Liver (tissue), 8 donors: ENCODE measurements at regions not wholly inside any gene's neighbourhood (a gene's known extent, or its start where the extent isn't known, plus 50 kb on each side); places are given as distances from the start of the nearest gene placed in this dataset.

Experiments used
- DNase-seq: peaks from one replicate; pipeline ENCODE4 v3.0.0-alpha.2; 2017; ENCODE audit warnings: low spot score
- H3K27ac ChIP-seq, 2 donors: one replicate each; pipeline ENCODE4 v1.7.0; 2013; ENCODE audit warnings: inconsistent platforms in 2 of 2, low read length in 2 of 2, control low read depth in 1 of 2, low read depth in 1 of 2, mild to moderate bottlenecking in 1 of 2
- H3K27me3 ChIP-seq, 4 donors: one replicate each; pipeline versions ENCODE4 v1.6.1 to v1.7.0; 2013; ENCODE audit warnings: low read length in 3 of 4, inconsistent platforms in 1 of 4, mild to moderate bottlenecking in 1 of 4, moderate library complexity in 1 of 4; ENCODE audit not compliant: control insufficient read depth in 4 of 4, insufficient read depth in 4 of 4
- H3K36me3 ChIP-seq, 4 donors: one replicate each; pipeline versions ENCODE4 v1.6.1 to v1.7.0; 2013; ENCODE audit warnings: low read length in 3 of 4, mild to moderate bottlenecking in 3 of 4, low read depth in 1 of 4, moderate library complexity in 1 of 4; ENCODE audit not compliant: control insufficient read depth in 4 of 4, insufficient read depth in 3 of 4
- H3K4me1 ChIP-seq, 4 donors: one replicate each; pipeline versions ENCODE4 v1.6.1 to v1.7.0; 2013; ENCODE audit warnings: low read length in 3 of 4, mild to moderate bottlenecking in 3 of 4, moderate library complexity in 1 of 4; ENCODE audit not compliant: control insufficient read depth in 4 of 4, insufficient read depth in 4 of 4
- H3K4me3 ChIP-seq, 3 donors: one replicate each; pipeline versions ENCODE4 v1.6.1 to v1.7.0; 2013; ENCODE audit warnings: low read length in 3 of 3, control low read depth in 1 of 3, low read depth in 1 of 3, mild to moderate bottlenecking in 1 of 3
- H3K9ac ChIP-seq, 2 donors: one replicate each; pipeline ENCODE4 v1.7.0; 2013; ENCODE audit warnings: low read length in 2 of 2, mild to moderate bottlenecking in 2 of 2, moderate library complexity in 2 of 2, control low read depth in 1 of 2, low read depth in 1 of 2
- H3K9me3 ChIP-seq, 4 donors: one replicate each; pipeline versions ENCODE4 v1.6.1 to v1.7.0; 2013; ENCODE audit warnings: low read length in 3 of 4; ENCODE audit not compliant: control insufficient read depth in 4 of 4
- ATF3 ChIP-seq: IDR thresholded peaks from 2 replicates; pipeline ENCODE4 v1.6.1; 2016; ENCODE audit warnings: antibody characterized with exemption
- CTCF ChIP-seq: fragments of 150-350 bp; IDR thresholded peaks from 2 replicates; pipeline ENCODE4 v1.5.1; 2017; ENCODE audit warnings: improper control_type of control experiment, low read depth, low read length; ENCODE audit not compliant: missing input control
- EGR1 ChIP-seq, 2 donors: IDR thresholded peaks; 2 replicates each; pipeline ENCODE4 v1.6.1; 2016 to 2018; ENCODE audit warnings: antibody characterized with exemption in 2 of 2, low read depth in 2 of 2
- FOXA1 ChIP-seq: IDR thresholded peaks from 2 replicates; pipeline ENCODE4 v1.6.1; 2016; ENCODE audit warnings: antibody characterized with exemption
- FOXA2 ChIP-seq: IDR thresholded peaks from 2 replicates; pipeline ENCODE4 v1.6.1; 2016; ENCODE audit warnings: antibody characterized with exemption
- GABPA ChIP-seq, 2 donors: IDR thresholded peaks in 1 of 2; conservative IDR thresholded peaks in 1 of 2; 2 replicates each; pipeline ENCODE4 v1.6.1; 2016; ENCODE audit warnings: antibody characterized with exemption in 2 of 2, mild to moderate bottlenecking in 1 of 2, moderate library complexity in 1 of 2
- HNF4A ChIP-seq, 2 donors: conservative IDR thresholded peaks; 2 replicates each; pipeline ENCODE4 v1.6.1; 2016; ENCODE audit warnings: antibody characterized with exemption in 2 of 2, mild to moderate bottlenecking in 2 of 2
- HNF4G ChIP-seq: IDR thresholded peaks from 2 replicates; pipeline ENCODE4 v1.6.1; 2016; ENCODE audit warnings: antibody characterized with exemption
- MAX ChIP-seq: IDR thresholded peaks from 2 replicates; pipeline ENCODE4 v1.6.1; 2016; ENCODE audit warnings: antibody characterized with exemption
- NR2F2 ChIP-seq: IDR thresholded peaks from 2 replicates; pipeline ENCODE4 v1.6.1; 2016; ENCODE audit warnings: antibody characterized with exemption
- RAD21 ChIP-seq, 2 donors: IDR thresholded peaks; 2 replicates each; pipeline ENCODE4 v1.6.1; 2016; ENCODE audit warnings: antibody characterized with exemption in 2 of 2, mild to moderate bottlenecking in 2 of 2
- REST ChIP-seq: IDR thresholded peaks from 2 replicates; pipeline ENCODE4 v1.6.1; 2016; ENCODE audit warnings: antibody characterized with exemption, mild to moderate bottlenecking
- RXRA ChIP-seq, 2 donors: IDR thresholded peaks; 2 replicates each; pipeline ENCODE4 v1.6.1; 2017 to 2018; ENCODE audit warnings: antibody characterized with exemption in 2 of 2, mild to moderate bottlenecking in 1 of 2
- SP1 ChIP-seq: IDR thresholded peaks from 2 replicates; pipeline ENCODE4 v1.6.1; 2018; ENCODE audit warnings: antibody characterized with exemption, mild to moderate bottlenecking
- TAF1 ChIP-seq: conservative IDR thresholded peaks from 2 replicates; pipeline ENCODE4 v1.6.1; 2016; ENCODE audit warnings: antibody characterized with exemption, mild to moderate bottlenecking
- YY1 ChIP-seq: IDR thresholded peaks from 2 replicates; pipeline ENCODE4 v1.6.1; 2016; ENCODE audit warnings: antibody characterized with exemption, mild to moderate bottlenecking
- ZBTB33 ChIP-seq: IDR thresholded peaks from 2 replicates; pipeline ENCODE4 v1.6.1; 2016; ENCODE audit warnings: antibody characterized with exemption
- WGBS: extraction: QIAGEN DNeasy Blood & Tissue Kit; methylation state at CpG from one replicate; pipeline ENCODE4 v1.1.7; 2013; 5-methylcytosine and 5-hydroxymethylcytosine counted together
- donor health status: healthy.
- donor health status: healthy.
- donor health status: healthy.
- donor health status: healthy.
- donor health status: healthy.

- no peak overlapping the region for H3K4me3 ChIP-seq
- no peaks in the 10 kb centered on the region for H3K36me3 ChIP-seq
- no peak for DNase-seq
- H3K4me1 ChIP-seq, result no peaks in the 10 kb centered on the region
- no peak overlapping the region for H3K27ac ChIP-seq
- H3K9me3 ChIP-seq, result no peaks in the 10 kb centered on the region
- WGBS, result 94% methylated on average over 9 of the region's 9 CpGs
- TF ChIP-seq RAD21 (IDR thresholded peaks at IDR 0.05) (no peak), SP1 (no peak), MAX (no peak), YY1 (no peak)
- no peak overlapping the region for H3K9ac ChIP-seq
- H3K27me3 ChIP-seq, result no peaks in the 10 kb centered on the region
These were observed 134.9 kb upstream of the ZC3H12C start for GRCh38 chr11:109958131-109958820.

- H3K9me3 ChIP-seq, result no peaks in the 10 kb centered on the region
- TF ChIP-seq RAD21 (IDR thresholded peaks at IDR 0.05) (no peak), YY1 (no peak), TAF1 (no peak), FOXA2 (no peak), SP1 (no peak), HNF4A (conservative IDR thresholded peaks at IDR 0.05) (no peak), FOXA1 (no peak), ZBTB33 (no peak), EGR1 (IDR thresholded peaks at IDR 0.05; ENCODE audit: low read depth in 2 of 2) (no peak), HNF4G (no peak)
These were observed 134.4 kb upstream of the ZC3H12C start for GRCh38 chr11:109958821-109959166.

GRCh38 chr11:109960831-109961230 is 132.4 kb upstream of the ZC3H12C start:
- Histone ChIP-seq H3K27ac (no peak overlapping the region), H3K27me3 (no peaks in the 10 kb centered on the region)
- WGBS, result 26% methylated on average over 2 of the region's 2 CpGs
- TF ChIP-seq FOXA1, result no peak
- TF ChIP-seq TAF1, result no peak
- TF ChIP-seq MAX, result no peak
- TF ChIP-seq REST, result no peak
- peak; percentile 54 to 58 for TF ChIP-seq HNF4A (conservative IDR thresholded peaks at IDR 0.05)
- peak; percentile 45 for TF ChIP-seq NR2F2
- TF ChIP-seq RXRA (IDR thresholded peaks at IDR 0.05), result peak in 1 of 2 donors; percentile 17
- TF ChIP-seq GABPA (IDR thresholded peaks at IDR 0.05 in 1 of 2, conservative IDR thresholded peaks at IDR 0.05 in 1 of 2), result no peak
- no peak for TF ChIP-seq HNF4G
- TF ChIP-seq ZBTB33, result no peak
- peak in 1 of 2 donors; percentile 14 for TF ChIP-seq RAD21 (IDR thresholded peaks at IDR 0.05)
- TF ChIP-seq CTCF, result no peak
- TF ChIP-seq ATF3, result no peak
- TF ChIP-seq FOXA2, result no peak

More at GRCh38 chr11:109958821-109959166, 134.4 kb upstream of the ZC3H12C start:
- no peaks in the 10 kb centered on the region for H3K36me3 ChIP-seq
- no peaks in the 10 kb centered on the region for H3K4me1 ChIP-seq
- no peak for DNase-seq
- no peak overlapping the region for H3K9ac ChIP-seq
- WGBS, result 79% methylated on average over 2 of the region's 2 CpGs
- H3K27me3 ChIP-seq, result no peaks in the 10 kb centered on the region
- no peak overlapping the region for H3K27ac ChIP-seq
- H3K4me3 ChIP-seq, result no peak overlapping the region

More at GRCh38 chr11:109960831-109961230, 132.4 kb upstream of the ZC3H12C start:
- H3K9ac ChIP-seq, result no peak overlapping the region
- H3K36me3 ChIP-seq, result no peaks in the 10 kb centered on the region
- H3K4me3 ChIP-seq, result no peak overlapping the region
- H3K9me3 ChIP-seq, result no peaks in the 10 kb centered on the region
- no peak for DNase-seq
- no peaks in the 10 kb centered on the region for H3K4me1 ChIP-seq
